Spleen (tissue), 11 donors: ENCODE measurements at regions not wholly inside any gene's neighbourhood (a gene's known extent, or its start where the extent isn't known, plus 50 kb on each side); places are given as distances from the start of the nearest gene placed in this dataset.

Source experiments
- DNase-seq: peaks from one replicate; pipeline ENCODE4 v3.0.0-alpha.2; 2020
- H3K27ac ChIP-seq, 8 donors: fragments of 200-600 bp; sonication (generic) in 7 of 8; 1 replicate in 4 of 8; 2 replicates in 4 of 8; pipeline versions ENCODE4 v1.5.0 to v1.8.0; 2016 to 2021; ENCODE audit warnings: inconsistent platforms in 4 of 8, mild to moderate bottlenecking in 4 of 8, moderate library complexity in 1 of 8
- H3K27me3 ChIP-seq, 7 donors: fragments of 200-600 bp; sonication (generic) in 6 of 7; replicated peaks in 1 of 7; 1 replicate in 4 of 7; 2 replicates in 3 of 7; pipeline versions ENCODE4 v1.5.0 to v1.8.0; 2016 to 2021; ENCODE audit warnings: inconsistent platforms in 3 of 7, mild to moderate bottlenecking in 1 of 7
- H3K36me3 ChIP-seq, 6 donors: fragments of 200-600 bp; sonication (generic) in 5 of 6; 1 replicate in 4 of 6; 2 replicates in 2 of 6; pipeline versions ENCODE4 v1.5.0 to v1.8.0; 2016 to 2021; ENCODE audit warnings: inconsistent platforms in 2 of 6
- H3K4me1 ChIP-seq, 6 donors: fragments of 200-600 bp; sonication (generic) in 5 of 6; 1 replicate in 3 of 6; 2 replicates in 3 of 6; pipeline versions ENCODE4 v1.5.0 to v1.8.0; 2016 to 2021; ENCODE audit warnings: inconsistent platforms in 3 of 6
- H3K4me3 ChIP-seq, 8 donors: fragments of 200-600 bp; sonication (generic) in 7 of 8; 1 replicate in 4 of 8; 2 replicates in 4 of 8; pipeline versions ENCODE4 v1.5.0 to v1.8.0; 2016 to 2021; ENCODE audit warnings: inconsistent platforms in 4 of 8, mild to moderate bottlenecking in 4 of 8, moderate library complexity in 2 of 8
- H3K9me3 ChIP-seq, 8 donors: fragments of 200-600 bp; sonication (generic) in 7 of 8; 1 replicate in 4 of 8; 2 replicates in 4 of 8; pipeline versions ENCODE4 v1.5.0 to v1.8.0; 2016 to 2021; ENCODE audit warnings: inconsistent platforms in 4 of 8
- POLR2A ChIP-seq, 3 donors: fragments of 450-650 bp; IDR thresholded peaks; one replicate each; pipeline ENCODE4 v1.5.1; 2017; ENCODE audit warnings: antibody characterized with exemption in 3 of 3, mild to moderate bottlenecking in 1 of 3
- POLR2AphosphoS5 ChIP-seq, 3 donors: sonication (generic); formaldehyde crosslinking; IDR thresholded peaks; one replicate each; pipeline ENCODE4 v1.5.1; 2017; ENCODE audit warnings: antibody characterized with exemption in 3 of 3
- WGBS, 5 donors: extraction: QIAGEN DNeasy Blood & Tissue Kit in 3 of 5; methylation state at CpG; one replicate each; pipeline versions ENCODE4 v1.1.5 to v1.1.7; 2013 to 2018; 5-methylcytosine and 5-hydroxymethylcytosine counted together
- intact Hi-C: fragments of 100-400 bp; cut with DNase I; formaldehyde crosslinking; loops from one replicate; pipeline ENCODE4 v1.15.0; 2023; ENCODE audit warnings: low total_unique reads
- TF ChIP-seq, protein P1 (sequence below), 11 experiments: fragments of 200-600 bp in 7 of 11; fragments of 450-650 bp in 4 of 11; sonication (generic) in 4 of 11; IDR thresholded peaks in 8 of 11; conservative IDR thresholded peaks in 3 of 11; 1 replicate in 7 of 11; 2 replicates in 4 of 11; pipeline versions ENCODE4 v1.4.0 to v1.8.0; 2016 to 2021; ENCODE audit warnings: antibody characterized with exemption in 11 of 11, inconsistent platforms in 4 of 11, mild to moderate bottlenecking in 1 of 11
- donor health status: healthy with polysubstance abuse.
- donor health status: DM: no; HTN: no; CAD: no; lungs with moderate emphysema.
- donor health status: DM: no; HTN: no; CAD: no.
- donor health status: Bipolar disorder and iron deficiency.
- donor health status: healthy.
- donor health status: DM: no; HTN: no; CAD: no.
- donor health status: DM: yes; HTN: yes; CAD: no.

- WGBS, 5 donors, result 49 to 69% (median 62%) methylated on average over 4 of the region's 4 CpGs
- TF ChIP-seq POLR2AphosphoS5 (IDR thresholded peaks at IDR 0.05), result no peak
- TF ChIP-seq, protein P1, sequence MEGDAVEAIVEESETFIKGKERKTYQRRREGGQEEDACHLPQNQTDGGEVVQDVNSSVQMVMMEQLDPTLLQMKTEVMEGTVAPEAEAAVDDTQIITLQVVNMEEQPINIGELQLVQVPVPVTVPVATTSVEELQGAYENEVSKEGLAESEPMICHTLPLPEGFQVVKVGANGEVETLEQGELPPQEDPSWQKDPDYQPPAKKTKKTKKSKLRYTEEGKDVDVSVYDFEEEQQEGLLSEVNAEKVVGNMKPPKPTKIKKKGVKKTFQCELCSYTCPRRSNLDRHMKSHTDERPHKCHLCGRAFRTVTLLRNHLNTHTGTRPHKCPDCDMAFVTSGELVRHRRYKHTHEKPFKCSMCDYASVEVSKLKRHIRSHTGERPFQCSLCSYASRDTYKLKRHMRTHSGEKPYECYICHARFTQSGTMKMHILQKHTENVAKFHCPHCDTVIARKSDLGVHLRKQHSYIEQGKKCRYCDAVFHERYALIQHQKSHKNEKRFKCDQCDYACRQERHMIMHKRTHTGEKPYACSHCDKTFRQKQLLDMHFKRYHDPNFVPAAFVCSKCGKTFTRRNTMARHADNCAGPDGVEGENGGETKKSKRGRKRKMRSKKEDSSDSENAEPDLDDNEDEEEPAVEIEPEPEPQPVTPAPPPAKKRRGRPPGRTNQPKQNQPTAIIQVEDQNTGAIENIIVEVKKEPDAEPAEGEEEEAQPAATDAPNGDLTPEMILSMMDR (IDR thresholded peaks at IDR 0.05 in 8 of 11, conservative IDR thresholded peaks at IDR 0.05 in 3 of 11), result no peak
- TF ChIP-seq POLR2A (IDR thresholded peaks at IDR 0.05), result no peak
- no peaks in the 10 kb centered on the region for H3K36me3 ChIP-seq
- H3K4me1 ChIP-seq, result no peaks in the 10 kb centered on the region
- no peaks in the 10 kb centered on the region for H3K27me3 ChIP-seq
- H3K9me3 ChIP-seq, result no peaks in the 10 kb centered on the region
- no peak overlapping the region for H3K27ac ChIP-seq
- intact Hi-C loops, result no loop called here
- DNase-seq, result no peak
- H3K4me3 ChIP-seq, result no peak overlapping the region
These were observed 213.0 kb upstream of the FAM83B start for GRCh38 chr6:54633601-54634000.

DNA sequence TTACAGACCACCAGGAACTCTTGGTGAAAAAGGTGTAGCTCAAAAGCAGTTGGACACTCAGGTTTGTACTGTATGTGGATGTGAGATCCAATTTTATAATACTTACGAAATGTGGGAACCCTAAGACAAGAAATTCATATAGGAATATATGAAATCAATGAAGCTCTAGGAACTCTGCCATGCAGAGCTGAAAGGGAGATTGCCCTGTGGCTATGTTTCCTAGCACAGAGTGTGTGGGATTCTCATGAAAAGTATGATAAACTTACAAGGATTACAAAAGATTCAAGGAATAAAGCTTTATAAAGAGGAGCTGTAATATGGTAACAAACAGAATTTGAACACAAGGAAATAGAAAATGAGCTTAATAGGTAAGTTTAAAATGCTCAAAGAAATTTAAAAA, 205.7 kb upstream of the FAM83B start:
- TF ChIP-seq POLR2A (IDR thresholded peaks at IDR 0.05) (no peak), POLR2AphosphoS5 (IDR thresholded peaks at IDR 0.05) (no peak)
- TF ChIP-seq, protein P1 (IDR thresholded peaks at IDR 0.05 in 8 of 11, conservative IDR thresholded peaks at IDR 0.05 in 3 of 11), result no peak
- DNase-seq, result no peak
- intact Hi-C loops, result no loop called here
- Histone ChIP-seq H3K4me3 (no peak overlapping the region), H3K27ac (no peak overlapping the region), H3K27me3 (no peaks in the 10 kb centered on the region), H3K9me3 (no peaks in the 10 kb centered on the region), H3K4me1 (no peaks in the 10 kb centered on the region), H3K36me3 (no peaks in the 10 kb centered on the region)
- WGBS, 5 donors, result 45 to 63% (median 54%) methylated on average over 1 of the region's 1 CpG

DNA sequence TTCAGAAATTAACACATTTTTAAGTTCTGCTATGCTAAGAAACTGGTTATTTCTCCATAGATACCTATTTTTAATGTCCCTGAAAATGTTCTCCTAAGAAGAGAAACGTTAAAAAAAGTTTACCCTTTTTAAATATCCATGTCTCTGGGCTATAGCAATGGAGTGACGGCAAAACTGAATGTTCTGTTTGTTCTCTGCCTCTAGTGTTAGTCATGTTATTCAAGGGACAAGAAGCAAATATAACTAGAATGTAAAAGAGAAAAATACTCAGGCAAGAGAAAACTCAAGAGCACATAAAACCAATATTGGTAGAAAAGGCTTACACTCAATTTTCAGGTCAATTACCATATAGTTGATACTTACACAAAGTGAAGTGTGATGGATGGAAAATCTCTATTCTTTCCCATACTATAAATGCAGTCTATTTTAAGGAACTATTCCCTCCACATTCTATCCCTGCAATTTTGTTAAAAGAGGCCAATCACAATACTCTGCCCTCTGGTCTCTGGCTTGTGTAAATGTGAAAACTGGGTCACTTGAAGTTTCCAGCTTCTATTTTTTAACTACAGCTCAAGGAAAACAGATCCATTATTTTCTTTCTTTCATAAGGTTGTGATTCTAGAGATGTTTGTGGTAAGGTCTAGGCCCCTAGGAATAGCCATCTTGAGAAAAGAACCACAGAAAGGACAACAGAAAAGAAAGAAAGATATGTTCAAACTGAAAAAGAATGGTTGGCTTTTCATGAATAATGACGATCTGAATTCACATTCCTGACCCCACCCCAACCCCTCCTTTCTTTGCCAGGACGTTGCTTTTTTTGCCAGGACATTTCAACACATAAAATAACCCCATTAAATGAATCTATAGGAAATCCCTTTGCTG, 200.3 kb upstream of the FAM83B start:
- WGBS, 5 donors, result 43 to 67% (median 48%) methylated on average over 4 of the region's 4 CpGs
- Histone ChIP-seq H3K27me3 (no peaks in the 10 kb centered on the region), H3K4me1 (no peaks in the 10 kb centered on the region), H3K36me3 (no peaks in the 10 kb centered on the region), H3K9me3 (no peaks in the 10 kb centered on the region), H3K4me3 (no peak overlapping the region), H3K27ac (no peak overlapping the region)
- TF ChIP-seq, protein P1 (IDR thresholded peaks at IDR 0.05 in 8 of 11, conservative IDR thresholded peaks at IDR 0.05 in 3 of 11), result no peak
- TF ChIP-seq POLR2A (IDR thresholded peaks at IDR 0.05), result no peak
- no peak for TF ChIP-seq POLR2AphosphoS5 (IDR thresholded peaks at IDR 0.05)
- intact Hi-C loops, result no loop called here
- DNase-seq, result no peak

- WGBS, 5 donors, result 71 to 76% (median 73%) methylated on average over 8 of the region's 8 CpGs
- H3K27ac ChIP-seq, result no peak overlapping the region
These were observed 199.5 kb upstream of the FAM83B start for GRCh38 chr6:54646951-54647664.

More at GRCh38 chr6:54646951-54647664, 199.5 kb upstream of the FAM83B start:
- DNase-seq, result no peak
- TF ChIP-seq, protein P1 (IDR thresholded peaks at IDR 0.05 in 8 of 11, conservative IDR thresholded peaks at IDR 0.05 in 3 of 11), result no peak
- TF ChIP-seq POLR2AphosphoS5 (IDR thresholded peaks at IDR 0.05) (no peak), POLR2A (IDR thresholded peaks at IDR 0.05) (no peak)
- no peaks in the 10 kb centered on the region for H3K4me1 ChIP-seq
- intact Hi-C loops, result no loop called here
- H3K36me3 ChIP-seq, result no peaks in the 10 kb centered on the region
- no peaks in the 10 kb centered on the region for H3K27me3 ChIP-seq
- no peaks in the 10 kb centered on the region for H3K9me3 ChIP-seq
- no peak overlapping the region for H3K4me3 ChIP-seq
